HG03342 (cell line): ENCODE measurements at regions not wholly inside any gene's neighbourhood (a gene's known extent, or its start where the extent isn't known, plus 50 kb on each side); places are given as distances from the start of the nearest gene placed in this dataset.
"Not testable (repeated sequence)": the region's sequence is repeated elsewhere in the genome, so short reads cannot be mapped to it uniquely, and the experiment has no call there.

Source experiments
- ATAC-seq: cut with Tn5 transposase; IDR thresholded peaks from one replicate; pipeline ENCODE4 v1.9.1; 2021; ENCODE audit warnings: mild to moderate bottlenecking, moderate library complexity; ENCODE audit not compliant: unreplicated experiment

DNA sequence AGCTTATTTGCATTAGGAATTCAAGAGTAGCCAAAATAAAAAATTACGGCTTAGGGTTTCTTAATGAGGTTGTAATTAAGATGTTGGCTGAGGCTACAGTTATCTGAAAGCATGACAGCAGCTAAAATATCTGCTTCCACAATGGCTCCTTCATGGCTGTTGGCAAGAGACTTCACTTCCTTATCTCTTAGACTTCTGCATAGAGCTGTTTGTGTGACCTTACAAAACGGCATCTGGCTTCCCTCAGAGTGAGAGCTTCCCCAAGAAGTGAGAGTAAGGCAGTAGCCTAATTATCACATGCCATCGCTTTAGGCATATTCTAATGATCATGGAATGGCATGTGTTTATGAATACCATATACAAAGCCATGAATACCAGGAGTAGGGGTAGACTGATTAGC lies 57.6 kb downstream of the CCDC59 start:
- ATAC-seq = no peak

- ATAC-seq = no peak
Observed at GRCh38 chr12:82299319-82300025, 58.7 kb downstream of the CCDC59 start.

DNA sequence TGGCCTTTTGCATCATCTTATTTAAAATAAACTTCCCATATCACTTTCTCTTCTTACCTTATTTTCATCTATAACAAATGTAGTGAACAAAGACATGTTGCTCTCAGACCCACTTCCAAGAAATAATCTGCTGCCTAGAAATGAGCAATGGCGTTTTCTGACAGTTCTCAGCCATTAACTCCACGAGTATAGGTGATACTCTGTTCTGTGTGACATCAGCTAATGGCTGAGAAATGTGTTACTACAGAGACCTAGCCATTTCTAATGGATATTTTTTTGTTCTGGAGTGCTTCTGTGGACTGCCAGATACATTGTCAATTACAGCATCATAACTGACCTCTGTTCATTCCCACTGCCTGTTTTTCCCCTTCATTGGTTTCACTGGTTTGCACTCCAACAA lies 67.8 kb downstream of the CCDC59 start:
- ATAC-seq = no peak

DNA sequence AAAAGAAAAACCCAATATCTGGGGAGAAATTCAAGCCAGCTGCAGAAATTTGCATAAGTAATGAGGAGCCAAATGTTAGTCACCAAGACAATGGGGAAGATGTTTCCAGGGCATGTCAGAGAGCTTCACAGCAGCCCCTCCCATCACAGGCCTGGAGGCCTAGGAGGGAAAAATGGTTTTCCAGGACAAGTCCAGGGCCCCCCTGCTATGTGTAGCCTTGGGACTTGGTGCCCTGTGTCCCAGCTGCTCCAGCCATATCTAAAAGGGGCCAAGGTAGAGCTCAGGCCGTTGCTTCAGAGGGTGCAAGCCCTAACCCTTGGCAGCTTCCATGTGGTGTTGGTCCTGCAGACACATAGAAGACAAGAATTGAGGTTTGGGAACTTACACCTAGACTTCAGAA lies 76.9 kb downstream of the CCDC59 start:
- ATAC-seq = not testable (repeated sequence)

- no peak for ATAC-seq
Observed at GRCh38 chr12:82279536-82280058, 78.6 kb downstream of the CCDC59 start.

GRCh38 chr12:82277582-82277981 lies 80.6 kb downstream of the CCDC59 start:
- no peak for ATAC-seq

DNA sequence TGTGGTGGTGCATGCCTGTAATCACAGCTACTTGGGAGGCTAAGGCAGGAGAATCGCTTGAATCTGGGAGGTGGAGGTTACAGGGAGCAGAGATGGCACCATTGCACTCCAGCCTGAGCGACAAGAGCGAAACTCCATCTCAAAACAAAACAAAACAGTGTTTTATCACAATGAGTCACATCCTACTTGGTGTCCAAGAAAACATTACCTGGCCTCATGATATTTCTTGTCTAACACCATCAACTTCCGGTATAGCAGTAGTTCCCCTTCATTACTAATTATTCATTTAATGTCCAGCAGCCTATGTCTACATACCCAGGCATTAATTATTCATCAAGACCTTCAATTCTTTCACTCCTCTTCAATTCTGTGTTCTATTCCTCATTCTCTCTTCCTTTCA lies 115.5 kb downstream of the CCDC59 start:
- ATAC-seq = no peak

GRCh38 chr12:82225871-82226270 lies 132.3 kb downstream of the CCDC59 start:
- ATAC-seq = no peak

DNA sequence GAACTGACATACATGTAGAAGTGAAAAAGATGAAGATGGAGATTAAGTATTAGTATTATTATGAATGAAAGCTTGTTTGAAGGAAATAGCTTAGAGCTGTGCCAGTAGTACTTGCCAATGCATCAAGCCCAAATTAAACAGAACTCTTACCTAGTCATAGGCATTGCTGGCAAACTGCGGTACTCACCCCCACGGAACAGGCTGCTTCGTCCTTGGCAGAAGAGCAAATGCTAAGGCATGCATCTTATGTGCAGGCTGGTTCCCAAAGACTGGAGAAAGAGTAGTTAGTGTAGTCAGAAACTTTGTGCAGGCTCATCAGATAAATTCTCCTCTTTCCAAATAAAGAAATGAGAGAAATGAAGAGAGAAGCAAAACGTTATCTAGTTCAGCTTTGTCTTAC lies 134.8 kb downstream of the CCDC59 start:
- ATAC-seq = no peak

DNA sequence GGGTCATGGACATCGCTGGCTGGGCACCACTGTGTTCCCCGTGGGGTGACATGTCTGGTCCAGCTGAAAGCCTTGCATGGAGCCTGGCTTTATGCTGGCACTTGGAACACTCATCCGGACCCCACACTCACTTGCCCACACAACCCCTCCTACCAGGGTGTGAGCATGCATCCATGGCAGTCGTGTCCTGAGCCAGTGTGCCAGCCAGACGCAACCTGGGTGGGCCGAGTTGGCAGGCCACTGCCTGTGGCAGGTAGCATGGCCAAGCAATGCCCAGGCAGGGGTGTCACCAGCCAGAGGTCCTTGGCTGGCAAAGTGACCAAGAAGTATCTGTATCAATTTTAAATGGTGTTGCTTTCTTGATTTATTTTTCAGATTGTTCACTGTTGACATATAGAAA lies 141.7 kb downstream of the CCDC59 start:
- no peak for ATAC-seq

DNA sequence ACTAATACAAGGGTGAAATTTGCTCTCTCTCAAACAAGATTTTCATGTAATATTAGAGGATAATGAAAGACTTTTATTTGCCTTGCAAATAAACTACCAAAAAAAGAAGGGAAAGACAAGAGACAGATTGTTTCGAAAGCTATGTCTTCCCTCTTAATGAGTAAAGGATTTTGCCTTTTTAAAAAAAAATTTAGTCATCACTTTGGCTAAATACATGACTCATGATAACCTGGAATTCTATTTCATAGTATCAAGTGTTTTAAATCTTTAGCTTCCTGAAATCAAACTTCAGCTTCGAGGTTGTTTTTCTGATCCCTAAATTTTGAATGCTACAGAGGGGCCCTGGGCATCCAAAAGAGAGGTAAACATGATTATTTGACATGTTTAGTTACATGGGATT lies 144.4 kb downstream of the CCDC59 start:
- no peak for ATAC-seq

DNA sequence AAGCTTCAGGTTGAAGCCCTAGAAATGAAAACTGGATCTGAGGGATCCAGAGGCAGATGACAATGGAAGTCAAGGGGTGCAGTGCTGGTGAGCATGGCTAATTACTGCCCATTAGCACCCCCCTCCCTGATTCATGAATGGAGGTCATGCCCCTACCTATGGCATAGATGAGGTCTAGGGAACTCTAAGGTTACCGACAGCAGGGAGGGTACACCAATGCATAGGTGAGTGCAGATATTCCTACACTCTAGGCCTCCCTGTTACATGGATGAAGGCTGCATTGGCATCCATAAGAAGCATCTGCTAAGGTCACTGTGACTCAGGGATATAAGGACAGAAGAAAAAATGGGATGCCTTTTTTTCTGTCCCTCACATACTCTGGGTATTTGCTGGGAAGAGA lies 147.3 kb downstream of the CCDC59 start:
- no peak for ATAC-seq

GRCh38 chr12:82209533-82209932 lies 148.7 kb downstream of the CCDC59 start:
- ATAC-seq = no peak

DNA sequence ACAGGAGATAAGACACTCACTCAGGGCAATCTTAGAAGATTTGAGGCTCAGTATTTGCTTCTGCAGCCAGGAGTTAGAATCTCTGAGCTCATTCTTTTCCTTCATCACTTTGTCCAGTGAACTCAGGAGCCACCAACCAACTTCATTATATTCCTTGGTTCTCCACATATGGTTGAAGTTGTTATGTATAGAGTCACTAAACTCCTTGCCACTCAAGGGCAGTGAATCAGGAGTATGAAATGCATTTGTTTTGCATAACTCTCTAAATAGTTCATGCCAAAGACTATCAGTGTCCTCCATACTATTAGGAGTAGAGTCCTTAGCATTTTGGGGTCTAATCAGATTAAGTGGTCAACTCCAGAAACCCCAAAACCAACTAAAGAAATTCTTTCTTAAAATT lies 150.6 kb downstream of the CCDC59 start:
- no peak for ATAC-seq

GRCh38 chr12:82203086-82203485 lies 155.1 kb downstream of the CCDC59 start:
- ATAC-seq = no peak

GRCh38 chr12:82187595-82187994 lies 170.6 kb downstream of the CCDC59 start:
- ATAC-seq = no peak

DNA sequence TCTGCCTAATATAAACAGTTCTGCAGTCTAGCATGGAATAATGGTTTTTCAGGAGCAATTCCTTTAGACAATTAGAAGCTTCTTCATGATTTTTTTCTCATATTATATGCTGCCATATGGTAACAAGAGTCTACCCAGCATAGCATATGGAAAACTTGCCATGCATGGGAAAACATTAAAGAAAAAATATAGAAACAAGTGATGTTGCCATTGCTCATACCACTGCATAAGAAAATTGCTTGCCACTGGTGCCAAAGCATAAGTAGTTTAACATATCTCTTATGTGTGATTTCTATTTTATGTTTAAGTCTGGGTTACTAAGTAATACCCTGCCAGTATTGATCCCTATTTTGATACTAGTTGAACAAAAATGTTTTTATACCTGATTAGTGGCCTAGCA lies 171.2 kb downstream of the CCDC59 start:
- ATAC-seq = no peak

GRCh38 chr12:82186282-82186681 lies 171.9 kb downstream of the CCDC59 start:
- no peak for ATAC-seq

DNA sequence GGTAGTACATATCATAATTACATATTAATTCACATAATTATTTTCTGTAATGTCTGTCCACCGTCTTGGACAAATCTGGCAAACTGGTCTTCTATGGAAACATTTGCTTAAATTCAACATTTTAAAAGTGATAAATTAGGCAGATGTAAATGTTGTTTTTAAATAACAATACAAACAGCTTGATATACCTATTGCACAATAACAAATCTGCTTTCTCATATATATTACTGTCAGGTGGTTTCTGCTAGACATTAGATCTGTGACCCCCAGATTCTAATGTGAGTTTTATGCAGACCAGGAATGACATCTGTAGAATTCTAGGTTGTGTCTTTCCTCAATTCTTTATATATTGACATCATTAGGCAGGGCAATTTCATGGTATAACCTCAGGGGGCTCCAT lies 173.3 kb downstream of the CCDC59 start:
- ATAC-seq = no peak

GRCh38 chr12:82182601-82183190 lies 175.5 kb downstream of the CCDC59 start:
- ATAC-seq = no peak

DNA sequence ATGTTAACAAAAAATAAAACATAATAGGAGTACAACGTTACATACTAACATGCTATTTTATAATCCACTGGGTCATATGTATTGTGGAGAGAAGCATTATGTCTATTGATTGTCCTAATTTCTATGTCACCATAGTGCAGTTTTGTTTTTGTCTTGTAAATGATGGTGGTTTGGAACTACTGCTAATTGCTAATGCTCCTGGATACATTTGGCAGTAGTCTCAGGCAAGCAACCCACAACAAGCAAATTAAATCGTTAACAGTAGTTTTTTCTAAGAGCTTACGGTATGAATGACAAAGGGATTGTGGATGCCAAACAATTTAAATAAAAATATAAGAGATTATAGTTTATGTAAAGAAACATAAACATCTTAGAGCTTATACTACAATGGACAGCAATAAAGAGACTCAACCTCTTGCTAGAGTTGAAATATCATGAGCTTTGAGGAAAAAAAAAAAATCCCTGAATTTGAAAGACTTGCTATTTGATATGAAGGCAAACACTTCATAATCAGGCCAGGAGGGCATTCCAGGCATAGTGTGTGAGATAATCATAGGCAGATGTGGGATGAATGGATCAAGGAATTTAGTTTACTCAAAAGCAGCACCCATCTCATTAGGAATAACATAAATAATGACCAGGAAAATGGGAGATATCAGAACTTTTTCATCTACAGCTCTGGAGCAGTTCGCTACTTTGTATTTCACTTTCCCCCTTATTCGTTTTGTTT lies 181.3 kb downstream of the CCDC59 start:
- ATAC-seq = no peak

- no peak for ATAC-seq
Observed at GRCh38 chr12:82176026-82176425, 182.2 kb downstream of the CCDC59 start.
